IMR-90 (cell line): ENCODE measurements at regions not wholly inside any gene's neighbourhood (a gene's known extent, or its start where the extent isn't known, plus 50 kb on each side); places are given as distances from the start of the nearest gene placed in this dataset.

Source experiments
- CEBPB ChIP-seq: IDR thresholded peaks from 2 replicates; pipeline ENCODE4 v1.6.1; 2012; ENCODE audit warnings: low read depth, low read length, improper control_type of control experiment
- CTCF ChIP-seq: conservative IDR thresholded peaks from 2 replicates; pipeline ENCODE4 v1.5.1; 2012; ENCODE audit warnings: mild to moderate bottlenecking, low read depth, low read length, improper control_type of control experiment
- MAFK ChIP-seq: IDR thresholded peaks from 2 replicates; pipeline ENCODE4 v1.6.1; 2012; ENCODE audit warnings: low read depth, low read length, improper control_type of control experiment
- POLR2A ChIP-seq: IDR thresholded peaks from 2 replicates; pipeline ENCODE4 v1.6.1; 2012; ENCODE audit warnings: mild to moderate bottlenecking, low read depth, low read length
- RAD21 ChIP-seq: IDR thresholded peaks from 2 replicates; pipeline ENCODE4 v1.6.1; 2012; ENCODE audit warnings: low read length, improper control_type of control experiment
- USF2 ChIP-seq: fragments of 150-350 bp; IDR thresholded peaks from 2 replicates; pipeline ENCODE4 v1.6.1; 2017; ENCODE audit warnings: mild to moderate bottlenecking, antibody characterized with exemption, low read length, low read depth

GRCh38 chr9:90477535-90477934 is 165.1 kb downstream of the DIRAS2 start:
- TF ChIP-seq POLR2A (no peak), MAFK (no peak), CTCF (no peak), USF2 (no peak), CEBPB (no peak), RAD21 (no peak)
